ENCODE measurements at regions not wholly inside any gene's neighbourhood (a gene's known extent, or its start where the extent isn't known, plus 50 kb on each side); places are given as distances from the start of the nearest gene placed in this dataset.
"Not testable (repeated sequence)": the region's sequence is repeated elsewhere in the genome, so short reads cannot be mapped to it uniquely, and the experiment has no call there.

- Histone ChIP-seq H3K79me2 (ENCODE audit: low read length) (no peaks in the 10 kb centered on the region), H3K4me1 (ENCODE audit: low read length) (no peaks in the 10 kb centered on the region), H2AFZ (ENCODE audit: low read length) (no peak overlapping the region), H3K9ac (ENCODE audit: low read length) (no peak overlapping the region), H3K36me3 (ENCODE audit: insufficient read depth, low read length) (no peaks in the 10 kb centered on the region), H3K4me2 (ENCODE audit: low read depth, low read length, poor library complexity, severe bottlenecking) (no peak overlapping the region), H3K27ac (ENCODE audit: low read length) (no peak overlapping the region), H3K27me3 (ENCODE audit: low read length) (no peaks in the 10 kb centered on the region), H3K9me3 (ENCODE audit: low read length) (no peaks in the 10 kb centered on the region), H3K9me2 (replicated peaks; ENCODE audit: insufficient read depth, low read length) (no peaks in the 10 kb centered on the region), H3K4me3 (ENCODE audit: low read length) (no peak overlapping the region), H4K20me1 (ENCODE audit: insufficient read depth, low read depth, low read length) (no peaks in the 10 kb centered on the region)
- DNase-seq: no peak
Observed at GRCh38 chr9:85162822-85163221, 493.3 kb downstream of the NTRK2 start.

GRCh38 chr9:85160944-85161343, 491.4 kb downstream of the NTRK2 start:
- not testable (repeated sequence) for H3K36me3 ChIP-seq (ENCODE audit: insufficient read depth, low read length); H3K27me3 ChIP-seq (ENCODE audit: low read length); H3K27ac ChIP-seq (ENCODE audit: low read length); H3K9me3 ChIP-seq (ENCODE audit: low read length); DNase-seq; H4K20me1 ChIP-seq (ENCODE audit: insufficient read depth, low read depth, low read length); H3K4me2 ChIP-seq (ENCODE audit: low read depth, low read length, poor library complexity, severe bottlenecking); H3K9me2 ChIP-seq (replicated peaks; ENCODE audit: insufficient read depth, low read length); H3K9ac ChIP-seq (ENCODE audit: low read length); H3K79me2 ChIP-seq (ENCODE audit: low read length); H3K4me1 ChIP-seq (ENCODE audit: low read length); H2AFZ ChIP-seq (ENCODE audit: low read length); H3K4me3 ChIP-seq (ENCODE audit: low read length)

GRCh38 chr9:85158512-85158911, 489.0 kb downstream of the NTRK2 start:
- no peaks in the 10 kb centered on the region for H4K20me1 ChIP-seq (ENCODE audit: insufficient read depth, low read depth, low read length)
- H3K9ac ChIP-seq (ENCODE audit: low read length): no peak overlapping the region
- H3K27ac ChIP-seq (ENCODE audit: low read length): no peak overlapping the region
- no peaks in the 10 kb centered on the region for H3K9me3 ChIP-seq (ENCODE audit: low read length)
- no peak overlapping the region for H3K4me3 ChIP-seq (ENCODE audit: low read length)
- no peak for DNase-seq
- H2AFZ ChIP-seq (ENCODE audit: low read length): no peak overlapping the region
- H3K79me2 ChIP-seq (ENCODE audit: low read length): no peaks in the 10 kb centered on the region
- H3K4me2 ChIP-seq (ENCODE audit: low read depth, low read length, poor library complexity, severe bottlenecking): no peak overlapping the region
- no peaks in the 10 kb centered on the region for H3K9me2 ChIP-seq (replicated peaks; ENCODE audit: insufficient read depth, low read length)
- no peaks in the 10 kb centered on the region for H3K4me1 ChIP-seq (ENCODE audit: low read length)
- H3K27me3 ChIP-seq (ENCODE audit: low read length): no peaks in the 10 kb centered on the region
- no peaks in the 10 kb centered on the region for H3K36me3 ChIP-seq (ENCODE audit: insufficient read depth, low read length)

DNA sequence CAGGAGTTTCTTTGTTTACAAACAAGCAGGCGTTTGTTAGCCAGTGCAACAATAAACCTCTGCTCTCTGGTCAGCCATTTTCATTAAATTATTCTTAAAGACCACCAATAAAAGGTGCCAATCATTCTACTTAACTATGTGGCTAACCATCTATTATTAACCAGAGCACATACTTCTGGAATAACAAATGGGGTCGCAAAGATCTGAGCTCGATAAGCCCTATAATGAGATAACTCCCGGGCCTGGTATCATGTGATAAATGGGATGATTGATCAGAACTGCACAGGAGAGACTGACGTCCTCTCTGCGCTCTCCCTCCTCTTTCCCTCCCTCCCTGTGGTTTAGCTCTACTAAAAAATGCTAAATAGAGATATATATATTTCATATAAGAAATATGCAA, 488.2 kb downstream of the NTRK2 start:
- Histone ChIP-seq H3K9ac (ENCODE audit: low read length) (no peak overlapping the region), H3K79me2 (ENCODE audit: low read length) (no peaks in the 10 kb centered on the region), H3K27ac (ENCODE audit: low read length) (no peak overlapping the region), H3K27me3 (ENCODE audit: low read length) (no peaks in the 10 kb centered on the region), H3K4me1 (ENCODE audit: low read length) (no peaks in the 10 kb centered on the region), H3K4me2 (ENCODE audit: low read depth, low read length, poor library complexity, severe bottlenecking) (no peak overlapping the region), H3K9me2 (replicated peaks; ENCODE audit: insufficient read depth, low read length) (no peaks in the 10 kb centered on the region), H4K20me1 (ENCODE audit: insufficient read depth, low read depth, low read length) (no peaks in the 10 kb centered on the region), H3K4me3 (ENCODE audit: low read length) (no peak overlapping the region), H2AFZ (ENCODE audit: low read length) (no peak overlapping the region), H3K36me3 (ENCODE audit: insufficient read depth, low read length) (no peaks in the 10 kb centered on the region), H3K9me3 (ENCODE audit: low read length) (no peaks in the 10 kb centered on the region)
- DNase-seq: no peak

GRCh38 chr9:85156652-85157051, 487.1 kb downstream of the NTRK2 start:
- H3K79me2 ChIP-seq (ENCODE audit: low read length): no peaks in the 10 kb centered on the region
- no peaks in the 10 kb centered on the region for H3K36me3 ChIP-seq (ENCODE audit: insufficient read depth, low read length)
- no peak overlapping the region for H3K4me3 ChIP-seq (ENCODE audit: low read length)
- no peak overlapping the region for H3K9ac ChIP-seq (ENCODE audit: low read length)
- no peaks in the 10 kb centered on the region for H4K20me1 ChIP-seq (ENCODE audit: insufficient read depth, low read depth, low read length)
- H3K4me1 ChIP-seq (ENCODE audit: low read length): no peaks in the 10 kb centered on the region
- no peak overlapping the region for H3K27ac ChIP-seq (ENCODE audit: low read length)
- DNase-seq: no peak
- H3K9me3 ChIP-seq (ENCODE audit: low read length): no peaks in the 10 kb centered on the region
- H3K27me3 ChIP-seq (ENCODE audit: low read length): no peaks in the 10 kb centered on the region
- H3K4me2 ChIP-seq (ENCODE audit: low read depth, low read length, poor library complexity, severe bottlenecking): no peak overlapping the region
- H2AFZ ChIP-seq (ENCODE audit: low read length): no peak overlapping the region
- no peaks in the 10 kb centered on the region for H3K9me2 ChIP-seq (replicated peaks; ENCODE audit: insufficient read depth, low read length)

DNA sequence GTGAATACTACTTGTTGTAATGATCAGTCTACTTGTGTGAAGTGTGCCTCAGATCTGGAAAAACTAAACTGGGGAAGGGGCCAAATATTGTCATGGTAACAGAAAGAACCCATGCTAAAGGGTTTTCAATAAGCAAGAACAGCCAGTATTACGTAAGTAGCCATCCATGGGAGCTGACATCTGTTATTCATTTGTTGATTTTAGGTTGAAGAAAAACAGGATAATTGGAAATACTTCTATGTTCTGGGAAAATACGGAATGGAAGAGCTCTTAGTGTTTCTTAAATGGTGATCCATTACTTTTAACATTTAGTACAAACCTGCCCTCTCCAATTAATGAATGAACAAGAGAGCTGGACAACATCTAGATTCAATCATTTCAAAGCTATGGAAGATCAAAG, 485.8 kb downstream of the NTRK2 start:
- Histone ChIP-seq H3K9ac (ENCODE audit: low read length) (no peak overlapping the region), H2AFZ (ENCODE audit: low read length) (no peak overlapping the region), H3K27ac (ENCODE audit: low read length) (no peak overlapping the region), H3K9me3 (ENCODE audit: low read length) (no peaks in the 10 kb centered on the region), H3K27me3 (ENCODE audit: low read length) (no peaks in the 10 kb centered on the region), H3K4me2 (ENCODE audit: low read depth, low read length, poor library complexity, severe bottlenecking) (no peak overlapping the region), H3K36me3 (ENCODE audit: insufficient read depth, low read length) (no peaks in the 10 kb centered on the region), H3K4me3 (ENCODE audit: low read length) (no peak overlapping the region), H3K79me2 (ENCODE audit: low read length) (no peaks in the 10 kb centered on the region), H4K20me1 (ENCODE audit: insufficient read depth, low read depth, low read length) (no peaks in the 10 kb centered on the region), H3K4me1 (ENCODE audit: low read length) (no peaks in the 10 kb centered on the region), H3K9me2 (replicated peaks; ENCODE audit: insufficient read depth, low read length) (no peaks in the 10 kb centered on the region)
- no peak for DNase-seq

DNA sequence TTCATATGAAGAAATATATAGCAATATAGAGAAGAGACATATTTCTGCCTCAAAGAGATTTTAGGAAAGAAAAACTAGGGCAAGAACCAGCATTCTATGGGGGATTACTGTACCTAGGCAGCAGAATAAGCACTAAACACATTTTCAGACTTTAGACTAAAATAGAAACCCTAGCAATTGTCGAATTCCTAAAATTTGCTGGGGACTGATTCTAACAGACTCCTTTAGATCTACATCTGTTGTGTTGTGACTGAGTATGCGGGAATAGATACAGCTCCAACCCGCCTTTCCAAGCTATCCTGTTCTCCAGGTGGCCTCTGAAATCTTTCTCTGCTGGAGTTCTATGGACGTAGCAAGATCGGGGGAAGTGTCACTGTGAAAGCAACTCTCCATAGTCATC, 482.2 kb downstream of the NTRK2 start:
- Histone ChIP-seq H3K27ac (ENCODE audit: low read length) (no peak overlapping the region), H3K9me2 (replicated peaks; ENCODE audit: insufficient read depth, low read length) (no peaks in the 10 kb centered on the region), H3K4me1 (ENCODE audit: low read length) (no peaks in the 10 kb centered on the region), H2AFZ (ENCODE audit: low read length) (no peak overlapping the region), H3K36me3 (ENCODE audit: insufficient read depth, low read length) (no peaks in the 10 kb centered on the region), H3K9me3 (ENCODE audit: low read length) (no peaks in the 10 kb centered on the region), H3K9ac (ENCODE audit: low read length) (no peak overlapping the region), H3K27me3 (ENCODE audit: low read length) (no peaks in the 10 kb centered on the region), H4K20me1 (ENCODE audit: insufficient read depth, low read depth, low read length) (no peaks in the 10 kb centered on the region), H3K4me3 (ENCODE audit: low read length) (no peak overlapping the region), H3K79me2 (ENCODE audit: low read length) (no peaks in the 10 kb centered on the region), H3K4me2 (ENCODE audit: low read depth, low read length, poor library complexity, severe bottlenecking) (no peak overlapping the region)
- DNase-seq: no peak

DNA sequence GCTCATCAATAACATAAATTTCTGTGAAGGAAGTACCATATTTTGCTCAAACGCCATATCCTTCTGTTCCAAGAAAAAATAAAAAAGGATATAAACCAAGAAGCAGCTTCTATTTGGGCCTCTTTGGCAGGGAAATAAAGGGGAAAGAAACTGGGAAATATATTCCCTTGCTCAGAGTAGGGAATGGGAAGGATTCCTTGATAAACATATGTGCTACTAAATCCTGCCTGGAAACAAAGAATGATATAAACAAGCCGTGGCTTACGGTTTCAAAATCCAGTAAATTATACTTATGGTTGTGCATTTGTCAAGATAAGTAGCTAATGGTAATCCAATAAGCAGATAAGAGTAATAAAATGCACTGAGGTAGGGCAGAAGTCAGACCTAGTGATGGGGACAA, 481.6 kb downstream of the NTRK2 start:
- Histone ChIP-seq H3K4me3 (ENCODE audit: low read length) (no peak overlapping the region), H3K27me3 (ENCODE audit: low read length) (no peaks in the 10 kb centered on the region), H3K9me3 (ENCODE audit: low read length) (no peaks in the 10 kb centered on the region), H3K4me2 (ENCODE audit: low read depth, low read length, poor library complexity, severe bottlenecking) (no peak overlapping the region), H3K36me3 (ENCODE audit: insufficient read depth, low read length) (no peaks in the 10 kb centered on the region), H4K20me1 (ENCODE audit: insufficient read depth, low read depth, low read length) (no peaks in the 10 kb centered on the region), H3K9ac (ENCODE audit: low read length) (no peak overlapping the region), H3K27ac (ENCODE audit: low read length) (no peak overlapping the region), H3K4me1 (ENCODE audit: low read length) (no peaks in the 10 kb centered on the region), H3K9me2 (replicated peaks; ENCODE audit: insufficient read depth, low read length) (no peaks in the 10 kb centered on the region), H2AFZ (ENCODE audit: low read length) (no peak overlapping the region), H3K79me2 (ENCODE audit: low read length) (no peaks in the 10 kb centered on the region)
- no peak for DNase-seq

DNA sequence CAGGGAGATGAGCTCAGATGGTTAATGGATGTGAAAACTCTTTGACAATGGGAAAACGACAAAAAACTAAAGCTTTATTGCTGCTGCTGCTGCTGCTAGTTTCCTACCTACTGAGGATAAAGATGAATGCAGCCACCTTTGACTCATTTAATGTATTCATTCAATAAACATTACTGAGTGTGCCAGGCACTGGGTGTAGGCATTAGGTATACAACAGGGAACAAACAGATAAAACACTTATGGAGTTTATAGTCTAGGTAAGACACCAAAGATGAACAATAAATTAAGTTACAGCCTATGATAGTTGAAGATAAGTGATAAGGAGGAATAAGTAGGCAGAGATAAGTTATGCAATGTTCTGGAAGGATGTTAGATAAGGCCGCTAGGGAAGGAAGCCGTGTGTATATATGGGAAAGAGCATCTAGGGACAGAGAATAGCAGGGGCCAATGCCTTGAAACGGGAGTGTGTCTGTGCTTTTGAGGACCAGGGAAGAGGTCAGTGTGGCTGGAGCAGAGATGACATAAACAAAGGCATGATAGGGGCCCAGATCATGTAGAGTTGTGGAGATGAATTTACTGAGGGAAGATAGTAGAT, 477.6 kb downstream of the NTRK2 start:
- Histone ChIP-seq H3K4me2 (ENCODE audit: low read depth, low read length, poor library complexity, severe bottlenecking) (no peak overlapping the region), H3K4me3 (ENCODE audit: low read length) (no peak overlapping the region), H3K27me3 (ENCODE audit: low read length) (no peaks in the 10 kb centered on the region), H3K9me2 (replicated peaks; ENCODE audit: insufficient read depth, low read length) (no peaks in the 10 kb centered on the region), H3K4me1 (ENCODE audit: low read length) (no peaks in the 10 kb centered on the region), H3K9me3 (ENCODE audit: low read length) (no peaks in the 10 kb centered on the region), H3K27ac (ENCODE audit: low read length) (no peak overlapping the region), H4K20me1 (ENCODE audit: insufficient read depth, low read depth, low read length) (no peaks in the 10 kb centered on the region), H3K9ac (ENCODE audit: low read length) (no peak overlapping the region), H3K79me2 (ENCODE audit: low read length) (no peaks in the 10 kb centered on the region), H3K36me3 (ENCODE audit: insufficient read depth, low read length) (no peaks in the 10 kb centered on the region), H2AFZ (ENCODE audit: low read length) (no peak overlapping the region)
- no peak for DNase-seq
